ENCODE measurements at regions not wholly inside any gene's neighbourhood (a gene's known extent, or its start where the extent isn't known, plus 50 kb on each side); places are given as distances from the start of the nearest gene placed in this dataset.

DNA sequence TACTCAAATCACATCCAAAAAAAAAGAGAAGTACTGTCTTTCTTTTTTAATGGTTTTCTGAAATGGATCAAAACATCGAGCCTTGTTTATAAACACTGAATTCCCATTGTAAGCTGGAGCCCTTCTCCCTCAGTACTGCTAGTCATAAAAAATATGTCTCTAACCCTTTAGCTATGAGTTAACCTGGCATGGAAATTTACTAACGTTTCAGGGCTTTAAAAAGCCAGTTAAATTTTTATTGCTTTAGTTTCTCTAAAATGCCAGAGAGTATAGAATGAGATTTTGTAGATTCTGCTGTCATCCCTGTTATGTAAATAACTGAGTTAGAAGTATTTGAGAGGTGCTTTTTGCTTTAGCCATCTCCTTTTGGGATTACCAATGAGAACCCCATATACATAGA, 528.3 kb downstream of the EFNB2 start:
- no peak for DNase-seq (ENCODE audit: low read depth)
- TF ChIP-seq, protein P1, sequence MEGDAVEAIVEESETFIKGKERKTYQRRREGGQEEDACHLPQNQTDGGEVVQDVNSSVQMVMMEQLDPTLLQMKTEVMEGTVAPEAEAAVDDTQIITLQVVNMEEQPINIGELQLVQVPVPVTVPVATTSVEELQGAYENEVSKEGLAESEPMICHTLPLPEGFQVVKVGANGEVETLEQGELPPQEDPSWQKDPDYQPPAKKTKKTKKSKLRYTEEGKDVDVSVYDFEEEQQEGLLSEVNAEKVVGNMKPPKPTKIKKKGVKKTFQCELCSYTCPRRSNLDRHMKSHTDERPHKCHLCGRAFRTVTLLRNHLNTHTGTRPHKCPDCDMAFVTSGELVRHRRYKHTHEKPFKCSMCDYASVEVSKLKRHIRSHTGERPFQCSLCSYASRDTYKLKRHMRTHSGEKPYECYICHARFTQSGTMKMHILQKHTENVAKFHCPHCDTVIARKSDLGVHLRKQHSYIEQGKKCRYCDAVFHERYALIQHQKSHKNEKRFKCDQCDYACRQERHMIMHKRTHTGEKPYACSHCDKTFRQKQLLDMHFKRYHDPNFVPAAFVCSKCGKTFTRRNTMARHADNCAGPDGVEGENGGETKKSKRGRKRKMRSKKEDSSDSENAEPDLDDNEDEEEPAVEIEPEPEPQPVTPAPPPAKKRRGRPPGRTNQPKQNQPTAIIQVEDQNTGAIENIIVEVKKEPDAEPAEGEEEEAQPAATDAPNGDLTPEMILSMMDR (conservative IDR thresholded peaks at IDR 0.05; ENCODE audit: control insufficient read depth, insufficient read depth, low read depth, low read length): no peak
- H3K4me3 ChIP-seq (ENCODE audit: control insufficient read depth, low read depth, low read length): no peak overlapping the region

DNA sequence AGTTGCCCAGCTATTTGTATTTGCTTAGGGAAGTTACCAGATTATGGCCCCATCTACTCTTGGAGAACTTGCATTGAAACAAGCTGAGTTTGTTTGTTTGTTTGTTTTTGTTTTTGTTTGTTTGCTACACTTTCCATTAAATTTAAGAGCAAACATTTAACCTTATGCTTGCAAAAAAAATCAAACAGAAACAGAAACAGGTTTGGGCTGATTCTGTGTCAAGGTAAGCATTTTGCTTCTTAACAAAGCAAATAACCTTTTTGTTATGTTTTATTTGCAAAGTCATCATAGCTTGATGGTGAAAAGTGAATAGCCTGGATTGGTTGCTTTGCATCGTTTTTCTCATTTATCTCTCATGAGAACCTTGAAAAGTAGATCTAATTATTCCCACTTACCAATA, 531.8 kb downstream of the EFNB2 start:
- TF ChIP-seq, protein P1 (conservative IDR thresholded peaks at IDR 0.05; ENCODE audit: control insufficient read depth, insufficient read depth, low read depth, low read length): no peak
- no peak for DNase-seq (ENCODE audit: low read depth)
- H3K4me3 ChIP-seq (ENCODE audit: control insufficient read depth, low read depth, low read length): no peak overlapping the region

DNA sequence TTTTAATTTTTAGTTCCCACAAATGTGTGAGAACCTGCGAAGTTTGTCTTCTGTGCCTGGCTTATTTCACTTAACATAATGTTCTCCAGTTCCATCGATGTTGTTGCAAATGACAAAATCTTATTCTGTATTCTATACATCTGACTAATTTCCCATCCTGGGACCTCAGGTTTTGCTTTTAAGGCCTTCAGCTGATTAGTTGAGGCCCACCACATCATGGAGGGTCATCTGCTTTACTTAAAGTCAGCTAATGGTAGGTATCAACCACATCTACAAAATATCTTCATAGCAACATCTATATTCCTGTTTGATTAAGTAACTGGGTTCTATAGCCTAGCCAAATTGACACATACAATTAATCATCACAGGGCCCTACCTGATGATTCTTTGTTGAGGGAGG, 534.0 kb downstream of the EFNB2 start:
- no peak for DNase-seq (ENCODE audit: low read depth)
- TF ChIP-seq, protein P1 (conservative IDR thresholded peaks at IDR 0.05; ENCODE audit: control insufficient read depth, insufficient read depth, low read depth, low read length): no peak

DNA sequence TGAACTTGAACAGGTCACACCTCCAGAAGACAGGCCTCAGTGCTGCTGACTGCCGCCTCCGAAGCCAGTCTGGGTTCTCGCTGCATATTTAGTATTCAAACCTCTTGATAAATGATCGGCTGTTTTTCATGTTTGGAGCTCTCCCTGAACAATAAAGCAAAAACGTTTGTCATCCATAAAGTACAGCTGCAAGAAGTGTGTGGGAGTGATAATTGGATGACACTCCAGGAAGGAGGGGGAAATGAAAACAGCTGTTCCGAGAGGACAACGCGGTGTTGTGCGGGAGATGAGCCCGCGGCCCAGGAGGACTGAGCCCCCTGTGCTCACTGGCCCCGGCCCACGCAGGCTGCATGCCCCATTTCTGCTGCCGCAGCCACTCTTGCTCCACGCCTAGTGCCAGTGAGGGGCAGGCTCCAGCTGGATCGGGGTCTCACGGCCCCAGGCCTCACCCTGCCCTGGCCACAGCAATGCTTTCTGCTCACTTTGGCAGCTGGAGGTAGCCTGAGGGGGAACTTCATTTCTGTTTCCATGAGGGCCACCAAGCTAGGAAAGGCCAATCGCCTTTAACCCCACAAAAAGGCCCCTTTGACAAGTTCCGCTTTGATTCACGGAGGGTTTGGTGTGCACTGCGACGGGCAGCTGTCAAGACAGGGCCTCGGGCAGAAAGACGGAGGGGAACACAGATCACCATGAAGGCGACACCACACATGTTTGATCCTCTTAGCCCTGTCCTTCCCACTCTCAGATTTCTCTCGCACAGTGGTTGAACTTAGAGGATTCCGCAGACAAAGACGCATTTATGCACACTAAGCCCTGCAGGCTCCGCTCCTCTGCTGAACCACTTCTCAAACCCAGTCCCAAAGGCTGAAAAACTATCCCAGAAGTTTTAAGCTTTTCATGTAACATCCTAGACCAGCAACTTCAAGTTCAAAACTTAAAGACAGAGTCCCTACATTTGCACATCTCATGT, 537.6 kb downstream of the EFNB2 start:
- TF ChIP-seq, protein P1 (conservative IDR thresholded peaks at IDR 0.05; ENCODE audit: control insufficient read depth, insufficient read depth, low read depth, low read length): no peak
- peak; percentile 64 for DNase-seq (ENCODE audit: low read depth)
- no peak overlapping the region for H3K4me3 ChIP-seq (ENCODE audit: control insufficient read depth, low read depth, low read length)

More for the DNA sequence above, 534.0 kb downstream of the EFNB2 start:
- H3K4me3 ChIP-seq (ENCODE audit: control insufficient read depth, low read depth, low read length): no peak overlapping the region

DNA sequence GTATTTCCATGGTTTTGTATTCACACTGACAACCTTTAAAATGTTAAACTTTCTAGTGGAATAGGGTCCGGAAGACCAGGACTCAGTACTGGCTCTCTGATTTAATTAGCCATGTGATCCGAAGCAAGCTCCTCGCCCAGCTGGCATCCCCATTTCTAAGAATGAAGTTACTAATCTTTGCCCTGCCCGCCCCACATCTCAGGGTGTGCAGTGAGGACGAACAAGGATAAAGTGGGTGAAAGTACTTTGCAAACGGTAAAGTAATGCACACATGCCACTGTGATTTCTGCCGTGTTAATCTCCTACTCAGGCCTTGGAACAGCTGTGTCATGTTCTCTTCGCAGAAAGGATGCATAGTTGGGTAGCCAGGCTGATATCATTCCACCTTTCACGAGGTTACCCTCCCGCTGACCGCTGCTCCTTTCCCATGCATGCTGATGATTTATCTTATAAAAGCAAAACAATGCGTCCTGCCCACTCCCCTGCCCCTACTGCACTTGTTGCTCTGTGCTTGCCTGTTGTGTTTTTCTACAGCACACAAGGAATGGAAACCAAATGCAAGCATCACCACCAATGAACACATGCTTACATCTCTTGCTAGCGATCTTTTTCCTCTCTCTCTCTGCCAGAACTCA, 539.0 kb downstream of the EFNB2 start:
- H3K4me3 ChIP-seq (ENCODE audit: control insufficient read depth, low read depth, low read length): no peak overlapping the region
- DNase-seq (ENCODE audit: low read depth): no peak
- TF ChIP-seq, protein P1 (conservative IDR thresholded peaks at IDR 0.05; ENCODE audit: control insufficient read depth, insufficient read depth, low read depth, low read length): no peak

DNA sequence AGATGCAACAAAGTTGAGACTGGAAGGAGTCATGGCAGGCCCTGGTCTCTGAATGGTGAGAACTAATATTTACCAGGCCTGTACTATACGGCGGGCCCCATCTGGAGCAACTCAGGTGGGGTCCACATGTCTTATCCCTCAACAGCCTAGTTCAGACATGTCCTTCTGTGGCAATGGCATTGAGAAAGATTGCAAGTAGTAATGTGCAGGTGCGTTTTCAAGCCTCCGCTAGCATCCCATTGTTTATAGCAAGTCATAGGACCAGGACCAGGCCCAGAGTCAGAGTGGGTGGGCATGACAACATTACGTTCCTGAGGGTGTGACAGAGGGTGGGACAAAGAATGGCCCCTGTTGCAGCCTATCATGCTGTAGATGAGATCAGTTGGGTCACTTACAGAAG, 541.1 kb downstream of the EFNB2 start:
- TF ChIP-seq, protein P1 (conservative IDR thresholded peaks at IDR 0.05; ENCODE audit: control insufficient read depth, insufficient read depth, low read depth, low read length): no peak
- no peak for DNase-seq (ENCODE audit: low read depth)
- no peak overlapping the region for H3K4me3 ChIP-seq (ENCODE audit: control insufficient read depth, low read depth, low read length)
